HUES6 (cell line): ENCODE measurements at regions not wholly inside any gene's neighbourhood (a gene's known extent, or its start where the extent isn't known, plus 50 kb on each side); places are given as distances from the start of the nearest gene placed in this dataset.

Experiments
- H3K27ac ChIP-seq: 2 replicates; pipeline ENCODE4 v1.7.0; 2013; ENCODE audit warnings: low read depth, mild to moderate bottlenecking, low read length, inconsistent platforms
- H3K27me3 ChIP-seq: 2 replicates; pipeline ENCODE4 v1.6.1; 2013; ENCODE audit warnings: low read length; ENCODE audit not compliant: control insufficient read depth, insufficient read depth
- H3K36me3 ChIP-seq: 2 replicates; pipeline ENCODE4 v1.6.1; 2013; ENCODE audit warnings: low read length; ENCODE audit not compliant: control insufficient read depth, insufficient read depth
- H3K4me1 ChIP-seq: 2 replicates; pipeline ENCODE4 v1.6.1; 2013; ENCODE audit warnings: low read length; ENCODE audit not compliant: control insufficient read depth, insufficient read depth
- H3K4me3 ChIP-seq: 2 replicates; pipeline ENCODE4 v1.5.1; 2013; ENCODE audit warnings: low read depth, low read length
- H3K9ac ChIP-seq: one replicate; pipeline ENCODE4 v1.6.1; 2013; ENCODE audit warnings: mild to moderate bottlenecking, low read length
- H3K9me3 ChIP-seq: 2 replicates; pipeline ENCODE4 v1.6.1; 2013; ENCODE audit warnings: low read depth, low read length; ENCODE audit not compliant: control insufficient read depth, insufficient read depth

DNA sequence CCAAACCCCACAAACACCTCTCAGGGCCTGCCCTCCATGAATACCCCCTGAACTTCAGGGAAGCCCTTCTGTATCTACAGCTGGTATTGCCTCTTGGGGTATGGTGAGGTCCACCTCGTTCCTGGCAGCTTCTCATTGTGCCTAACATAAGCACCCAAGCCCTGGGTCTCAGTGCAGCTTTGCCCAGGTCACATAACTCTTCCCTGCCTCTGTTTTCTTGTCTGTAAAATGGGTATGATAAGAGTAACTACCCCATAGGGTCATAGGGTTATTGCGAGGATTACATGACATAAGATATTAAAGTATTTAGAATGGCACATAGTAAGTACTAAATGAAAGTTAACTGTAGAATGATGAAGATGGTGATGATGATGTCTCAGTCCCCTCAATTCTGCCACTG lies 190.0 kb upstream of the PWP1 start:
- Histone ChIP-seq H3K9me3 (no peaks in the 10 kb centered on the region), H3K9ac (no peak overlapping the region), H3K4me3 (no peak overlapping the region), H3K4me1 (peaks cover 12% of the 10 kb centered on the region), H3K36me3 (no peaks in the 10 kb centered on the region), H3K27me3 (no peaks in the 10 kb centered on the region), H3K27ac (no peak overlapping the region)

DNA sequence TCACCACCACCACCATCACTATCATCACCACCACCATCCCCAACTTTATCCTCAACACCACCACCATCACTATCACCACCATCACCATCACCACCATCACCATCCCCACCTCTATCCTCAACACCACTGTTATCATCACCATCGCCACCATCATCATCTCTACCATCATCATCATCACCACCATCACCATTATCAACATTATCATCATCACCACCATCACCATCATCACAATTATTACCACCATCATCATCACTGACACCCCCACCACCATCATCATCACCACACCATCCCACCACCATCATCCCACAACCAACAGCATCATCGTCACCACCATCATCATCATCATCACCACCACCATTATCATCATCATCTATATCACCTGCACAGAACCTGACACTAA lies 188.4 kb upstream of the PWP1 start:
- no peaks in the 10 kb centered on the region for H3K9me3 ChIP-seq
- no peaks in the 10 kb centered on the region for H3K27me3 ChIP-seq
- H3K9ac ChIP-seq = no peak overlapping the region
- no peak overlapping the region for H3K27ac ChIP-seq
- H3K4me3 ChIP-seq = no peak overlapping the region
- H3K4me1 ChIP-seq = peaks cover 12% of the 10 kb centered on the region
- no peaks in the 10 kb centered on the region for H3K36me3 ChIP-seq

DNA sequence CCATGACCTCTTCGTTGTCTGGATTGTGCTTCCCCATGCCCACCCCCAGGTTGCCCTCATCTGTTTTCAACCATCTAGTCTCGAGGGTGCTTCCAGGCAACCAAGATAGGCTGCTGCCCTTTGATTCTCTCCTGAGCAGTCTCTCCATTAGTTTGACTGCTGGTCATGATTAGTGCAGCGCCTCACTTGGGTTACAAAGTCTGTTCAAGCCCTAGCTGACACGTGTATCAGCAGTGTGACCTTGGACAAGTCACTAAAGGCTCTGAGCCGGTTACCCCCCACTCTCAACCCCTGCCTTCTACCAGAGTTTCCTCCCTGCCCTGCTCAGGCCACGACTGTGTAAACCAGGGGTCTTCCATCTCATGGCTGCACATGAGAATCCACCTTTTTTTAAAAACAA lies 185.3 kb upstream of the PWP1 start:
- Histone ChIP-seq H3K4me3 (no peak overlapping the region), H3K36me3 (no peaks in the 10 kb centered on the region), H3K9ac (no peak overlapping the region), H3K27me3 (no peaks in the 10 kb centered on the region), H3K4me1 (peaks cover 10% of the 10 kb centered on the region; the same call in 1 of the 2 replicates), H3K9me3 (no peaks in the 10 kb centered on the region), H3K27ac (no peak overlapping the region)

DNA sequence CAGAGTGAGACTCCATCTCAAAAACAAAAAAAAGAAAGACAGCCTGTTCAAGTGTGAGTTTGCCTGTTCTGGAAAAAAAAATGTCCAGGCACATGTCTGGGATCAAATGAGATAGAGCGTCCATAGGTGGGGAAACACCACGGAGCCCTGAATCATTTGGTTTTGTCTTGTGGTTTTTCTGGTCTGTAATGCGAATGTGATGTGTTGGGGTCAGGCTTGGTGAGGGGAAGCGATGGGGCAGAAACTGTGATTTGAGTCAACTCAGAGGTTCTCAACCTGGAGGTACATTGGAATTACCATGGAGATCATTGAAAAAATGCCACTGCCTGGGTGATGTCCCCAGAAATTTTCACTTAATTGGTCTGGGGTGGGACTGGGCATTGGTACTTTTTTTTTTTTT lies 183.9 kb upstream of the PWP1 start:
- Histone ChIP-seq H3K9ac (no peak overlapping the region), H3K27me3 (no peaks in the 10 kb centered on the region), H3K27ac (no peak overlapping the region), H3K36me3 (no peaks in the 10 kb centered on the region), H3K4me1 (no peaks in the 10 kb centered on the region), H3K9me3 (no peaks in the 10 kb centered on the region), H3K4me3 (no peak overlapping the region)

DNA sequence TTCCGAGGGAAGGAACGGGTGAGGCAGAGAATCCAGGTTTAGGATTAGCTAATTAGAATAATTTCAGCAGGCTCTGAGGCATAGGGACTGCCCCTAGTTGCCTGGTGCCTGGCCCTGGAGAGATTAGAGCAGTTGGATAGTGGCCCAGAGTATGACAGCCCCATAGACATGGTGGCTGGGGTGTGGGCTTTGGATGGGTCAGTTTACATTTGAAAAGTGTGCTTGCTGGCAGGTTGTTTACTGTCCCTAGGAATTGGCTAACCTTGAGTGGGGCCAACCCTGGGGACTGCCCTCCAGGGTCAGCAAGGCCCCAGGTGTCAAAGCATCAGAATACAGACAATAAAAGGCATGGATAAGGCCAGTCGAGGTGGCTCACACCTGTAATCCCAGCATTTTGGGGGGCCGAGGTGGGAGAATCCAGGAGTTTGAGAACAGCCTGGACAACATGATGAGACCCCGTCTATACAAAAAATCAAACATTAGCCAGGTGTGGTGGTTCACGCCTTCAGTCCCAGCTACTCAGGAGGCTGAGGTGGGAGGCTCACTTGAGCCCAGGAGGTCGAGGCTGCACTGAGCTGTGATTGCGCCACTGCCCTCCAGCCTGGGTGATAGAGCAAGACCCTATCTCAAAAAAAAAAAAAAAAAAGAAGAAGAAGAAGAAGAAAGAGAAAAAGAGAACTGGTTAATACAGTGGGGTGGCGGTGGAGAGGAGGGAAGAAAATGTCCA lies 182.3 kb upstream of the PWP1 start:
- Histone ChIP-seq H3K4me1 (no peaks in the 10 kb centered on the region), H3K9ac (no peak overlapping the region), H3K27ac (no peak overlapping the region), H3K9me3 (no peaks in the 10 kb centered on the region), H3K27me3 (peaks cover 10% of the 10 kb centered on the region; the same call in 1 of the 2 replicates), H3K36me3 (no peaks in the 10 kb centered on the region), H3K4me3 (no peak overlapping the region)

DNA sequence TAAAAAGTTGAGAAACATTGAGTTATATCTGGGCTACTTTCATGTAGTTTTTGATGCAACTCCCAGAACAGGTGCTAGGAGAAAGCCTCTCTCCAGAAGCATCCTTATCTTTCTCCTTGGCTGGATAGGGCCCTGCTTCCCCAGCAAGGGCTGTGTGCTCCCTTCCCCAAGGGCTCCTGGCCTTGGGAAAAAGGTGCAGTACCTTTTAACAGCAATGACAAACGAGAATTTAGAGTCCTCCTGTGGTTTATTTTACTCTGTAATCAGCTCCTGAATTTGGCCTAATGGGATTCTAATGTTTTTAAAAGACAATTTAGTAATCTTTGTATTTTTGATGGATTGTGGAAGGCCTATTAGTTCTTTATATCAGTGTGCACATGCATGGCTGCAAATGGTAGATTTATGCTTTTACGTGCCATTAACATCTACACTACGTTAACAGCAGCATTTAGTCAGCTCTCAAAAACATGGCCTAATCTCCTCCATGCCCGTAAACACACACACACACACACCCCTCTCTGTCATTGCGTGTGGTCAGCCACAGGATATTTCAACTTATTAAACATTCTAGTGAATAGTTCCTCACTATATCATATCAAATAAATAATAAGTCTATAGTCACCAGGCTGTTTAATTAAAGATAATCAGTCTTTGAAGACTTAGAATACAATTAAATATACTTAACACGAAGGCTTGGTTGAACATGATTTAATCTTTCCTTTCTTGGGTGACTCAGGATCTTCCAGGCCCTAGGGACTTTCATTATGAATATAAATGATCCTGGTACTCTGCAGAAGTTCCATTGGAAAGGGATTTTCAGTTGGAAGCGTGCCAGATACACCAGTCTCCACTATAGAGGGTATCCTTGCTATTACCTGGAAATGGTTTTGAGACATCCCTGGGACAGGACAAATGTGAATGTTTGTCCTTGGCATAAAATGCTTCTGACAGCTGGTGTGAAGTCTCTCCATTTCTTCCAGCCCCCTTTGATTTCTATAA lies 181.4 kb upstream of the PWP1 start:
- no peaks in the 10 kb centered on the region for H3K4me1 ChIP-seq
- H3K36me3 ChIP-seq = no peaks in the 10 kb centered on the region
- peaks cover 10% of the 10 kb centered on the region; the same call in 1 of the 2 replicates for H3K27me3 ChIP-seq
- no peak overlapping the region for H3K9ac ChIP-seq
- H3K9me3 ChIP-seq = no peaks in the 10 kb centered on the region
- H3K27ac ChIP-seq = no peak overlapping the region
- H3K4me3 ChIP-seq = no peak overlapping the region

DNA sequence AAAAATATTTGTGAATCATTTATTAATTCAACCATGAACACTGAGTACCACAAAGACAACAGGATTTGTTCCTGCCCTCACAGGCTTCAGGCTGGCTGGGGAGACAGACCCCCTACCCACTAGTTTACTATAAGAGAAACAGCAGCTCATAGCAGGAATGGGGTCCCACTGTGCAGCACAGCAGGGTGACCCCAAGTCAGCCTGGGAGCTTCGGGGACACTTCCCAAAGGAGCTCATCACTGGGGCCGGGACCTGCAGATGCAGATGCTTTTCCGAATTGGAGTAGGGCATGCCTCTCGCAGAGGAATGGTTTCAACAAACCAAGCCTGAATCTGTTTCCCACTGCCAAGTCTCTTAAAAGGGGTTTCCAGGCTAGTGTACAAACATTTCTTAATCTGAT lies 176.2 kb upstream of the PWP1 start:
- no peak overlapping the region for H3K4me3 ChIP-seq
- no peaks in the 10 kb centered on the region for H3K9me3 ChIP-seq
- peaks cover 10% of the 10 kb centered on the region; the same call in 1 of the 2 replicates for H3K27me3 ChIP-seq
- H3K36me3 ChIP-seq = no peaks in the 10 kb centered on the region
- H3K4me1 ChIP-seq = no peaks in the 10 kb centered on the region
- H3K27ac ChIP-seq = no peak overlapping the region
- H3K9ac ChIP-seq = no peak overlapping the region

DNA sequence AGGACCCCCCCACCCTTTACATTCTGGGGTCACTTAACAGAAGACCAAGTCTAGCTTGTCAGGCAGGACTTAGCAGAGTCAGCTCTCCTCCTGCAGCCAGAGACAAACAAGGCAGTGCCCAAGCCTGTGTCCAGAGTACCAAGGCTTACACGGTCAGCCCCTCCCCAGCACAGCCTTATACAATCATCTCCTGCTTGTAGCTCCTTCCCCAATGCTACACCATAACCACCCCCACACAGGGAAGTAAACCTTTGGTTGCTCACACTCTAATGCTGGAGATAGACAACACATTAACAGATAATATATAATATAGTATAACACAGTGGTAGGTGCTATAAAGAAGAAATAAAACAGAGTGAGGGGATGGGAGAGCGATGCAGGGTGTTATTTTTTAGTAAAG lies 175.4 kb upstream of the PWP1 start:
- H3K27me3 ChIP-seq = peaks cover 10% of the 10 kb centered on the region; the same call in 1 of the 2 replicates
- H3K9me3 ChIP-seq = no peaks in the 10 kb centered on the region
- peaks cover 1% of the 10 kb centered on the region; the same call in 1 of the 2 replicates for H3K4me1 ChIP-seq
- H3K36me3 ChIP-seq = no peaks in the 10 kb centered on the region
- no peak overlapping the region for H3K9ac ChIP-seq
- no peak overlapping the region for H3K4me3 ChIP-seq
- no peak overlapping the region for H3K27ac ChIP-seq

DNA sequence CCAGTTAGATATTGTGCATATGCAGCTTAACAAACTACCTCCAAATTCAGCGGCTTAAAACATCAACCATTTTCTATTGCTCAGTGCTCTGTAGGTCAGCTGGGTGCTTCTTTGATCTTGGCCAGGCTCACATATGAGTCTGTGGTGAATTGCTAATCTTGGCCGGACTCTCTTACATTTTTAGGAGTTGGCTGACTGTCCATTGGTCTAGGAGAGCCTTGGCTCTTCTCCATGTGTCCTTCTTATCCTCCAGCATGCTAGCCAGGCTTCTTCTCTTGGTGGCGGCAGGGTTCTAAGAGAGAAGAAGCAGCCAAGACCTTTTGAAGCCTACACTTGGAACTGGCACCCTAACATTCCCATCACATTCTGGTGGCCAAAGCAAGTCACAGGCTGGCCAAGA lies 174.3 kb upstream of the PWP1 start:
- Histone ChIP-seq H3K27ac (no peak overlapping the region), H3K9me3 (no peaks in the 10 kb centered on the region), H3K9ac (no peak overlapping the region), H3K27me3 (peaks cover 10% of the 10 kb centered on the region; the same call in 1 of the 2 replicates), H3K4me3 (no peak overlapping the region), H3K4me1 (peaks cover 7% of the 10 kb centered on the region; the same call in 1 of the 2 replicates), H3K36me3 (no peaks in the 10 kb centered on the region)

DNA sequence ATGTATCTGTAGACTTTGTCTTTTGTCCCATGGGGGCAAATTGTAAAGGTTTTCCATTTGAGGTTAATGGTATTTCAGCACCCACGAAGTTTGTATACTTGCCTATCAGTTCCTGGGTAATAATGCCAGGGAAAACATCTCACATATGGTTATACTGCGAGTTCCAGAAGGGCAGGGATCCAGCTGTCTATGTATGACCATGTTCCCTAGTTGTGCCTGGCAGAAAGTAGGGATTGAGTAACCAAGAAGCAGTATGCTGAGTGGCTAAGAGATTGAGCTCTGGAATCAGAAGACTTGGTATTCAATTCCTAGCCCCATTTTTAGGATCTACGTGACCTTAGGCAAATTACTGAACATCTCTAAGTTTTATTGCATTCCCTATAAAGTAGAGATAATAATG lies 173.2 kb upstream of the PWP1 start:
- Histone ChIP-seq H3K27ac (no peak overlapping the region), H3K4me3 (no peak overlapping the region), H3K36me3 (no peaks in the 10 kb centered on the region), H3K9me3 (no peaks in the 10 kb centered on the region), H3K4me1 (peaks cover 7% of the 10 kb centered on the region; the same call in 1 of the 2 replicates), H3K27me3 (peaks cover 5% of the 10 kb centered on the region; the same call in 1 of the 2 replicates), H3K9ac (no peak overlapping the region)

DNA sequence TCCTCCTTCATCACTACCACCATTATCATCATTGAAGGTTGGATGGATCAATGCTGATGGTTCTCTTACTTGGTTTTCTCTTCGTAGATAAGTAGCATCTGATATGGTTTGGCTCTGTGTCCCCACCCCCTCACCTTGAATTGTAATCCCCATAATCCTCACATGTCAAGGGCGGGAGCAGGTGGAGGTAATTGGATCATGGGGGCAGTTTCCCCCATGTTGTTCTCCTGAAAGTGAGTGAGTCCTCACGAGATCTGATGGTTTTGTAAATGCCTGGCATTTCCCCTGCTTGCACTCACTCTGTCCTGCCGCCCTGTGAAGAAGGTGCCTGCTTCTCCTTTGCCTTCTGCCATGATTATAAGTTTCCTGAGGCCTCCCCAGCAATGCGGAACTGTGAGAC lies 172.4 kb upstream of the PWP1 start:
- Histone ChIP-seq H3K4me1 (peaks cover 7% of the 10 kb centered on the region; the same call in 1 of the 2 replicates), H3K4me3 (no peak overlapping the region), H3K27ac (no peak overlapping the region), H3K9ac (no peak overlapping the region), H3K9me3 (no peaks in the 10 kb centered on the region), H3K27me3 (no peaks in the 10 kb centered on the region; the same call in 1 of the 2 replicates), H3K36me3 (no peaks in the 10 kb centered on the region)
